ENCODE measurements at regions not wholly inside any gene's neighbourhood (a gene's known extent, or its start where the extent isn't known, plus 50 kb on each side); places are given as distances from the start of the nearest gene placed in this dataset.

DNA sequence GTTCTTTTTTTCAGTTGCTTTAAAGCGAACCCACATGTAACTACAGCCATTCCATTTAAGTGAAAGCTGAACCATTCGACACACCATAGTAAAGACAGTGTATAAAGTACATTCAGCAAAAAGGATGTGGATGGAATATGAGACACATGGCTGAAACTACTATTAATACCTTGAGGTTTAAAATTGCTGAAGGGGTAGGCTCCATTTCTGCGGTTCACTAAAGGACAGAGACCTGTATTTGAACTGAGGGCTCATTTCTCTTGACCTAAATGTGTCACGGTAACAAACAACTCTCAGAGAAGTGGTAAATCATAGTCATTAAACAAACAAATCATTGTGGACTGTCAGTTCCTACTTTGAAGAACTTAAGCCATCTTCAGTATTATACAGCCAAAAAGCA, 1085.6 kb upstream of the TENM3 start:
- H4K20me1 ChIP-seq (ENCODE audit: insufficient read depth, low read length) = no peaks in the 10 kb centered on the region
- WGBS (ENCODE audit: low lambda C conversion rate) = 2% methylated on average over 4 of the region's 4 CpGs
- no peak overlapping the region for H3K9ac ChIP-seq (ENCODE audit: insufficient read depth, low read depth, low read length)
- CTCF ChIA-PET (ENCODE audit: low intra/inter-chr PET ratio, low total read pairs) = no interaction called here
- in situ Hi-C loops (cut with HindIII; ENCODE audit: extremely low pct_ligation_motif_present, low pct_unique_long_range_greater_than_20kb) = no loop called here
- TF ChIP-seq, protein P1, sequence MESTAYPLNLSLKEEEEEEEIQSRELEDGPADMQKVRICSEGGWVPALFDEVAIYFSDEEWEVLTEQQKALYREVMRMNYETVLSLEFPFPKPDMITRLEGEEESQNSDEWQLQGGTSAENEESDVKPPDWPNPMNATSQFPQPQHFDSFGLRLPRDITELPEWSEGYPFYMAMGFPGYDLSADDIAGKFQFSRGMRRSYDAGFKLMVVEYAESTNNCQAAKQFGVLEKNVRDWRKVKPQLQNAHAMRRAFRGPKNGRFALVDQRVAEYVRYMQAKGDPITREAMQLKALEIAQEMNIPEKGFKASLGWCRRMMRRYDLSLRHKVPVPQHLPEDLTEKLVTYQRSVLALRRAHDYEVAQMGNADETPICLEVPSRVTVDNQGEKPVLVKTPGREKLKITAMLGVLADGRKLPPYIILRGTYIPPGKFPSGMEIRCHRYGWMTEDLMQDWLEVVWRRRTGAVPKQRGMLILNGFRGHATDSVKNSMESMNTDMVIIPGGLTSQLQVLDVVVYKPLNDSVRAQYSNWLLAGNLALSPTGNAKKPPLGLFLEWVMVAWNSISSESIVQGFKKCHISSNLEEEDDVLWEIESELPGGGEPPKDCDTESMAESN (CRISPR knock-in tag; conservative IDR thresholded peaks at IDR 0.05) = no peak
- TF ChIP-seq, protein P2, sequence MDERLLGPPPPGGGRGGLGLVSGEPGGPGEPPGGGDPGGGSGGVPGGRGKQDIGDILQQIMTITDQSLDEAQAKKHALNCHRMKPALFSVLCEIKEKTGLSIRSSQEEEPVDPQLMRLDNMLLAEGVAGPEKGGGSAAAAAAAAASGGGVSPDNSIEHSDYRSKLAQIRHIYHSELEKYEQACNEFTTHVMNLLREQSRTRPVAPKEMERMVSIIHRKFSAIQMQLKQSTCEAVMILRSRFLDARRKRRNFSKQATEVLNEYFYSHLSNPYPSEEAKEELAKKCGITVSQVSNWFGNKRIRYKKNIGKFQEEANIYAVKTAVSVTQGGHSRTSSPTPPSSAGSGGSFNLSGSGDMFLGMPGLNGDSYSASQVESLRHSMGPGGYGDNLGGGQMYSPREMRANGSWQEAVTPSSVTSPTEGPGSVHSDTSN (CRISPR knock-in tag; IDR thresholded peaks at IDR 0.05) = no peak
- TF ChIP-seq, protein P3, sequence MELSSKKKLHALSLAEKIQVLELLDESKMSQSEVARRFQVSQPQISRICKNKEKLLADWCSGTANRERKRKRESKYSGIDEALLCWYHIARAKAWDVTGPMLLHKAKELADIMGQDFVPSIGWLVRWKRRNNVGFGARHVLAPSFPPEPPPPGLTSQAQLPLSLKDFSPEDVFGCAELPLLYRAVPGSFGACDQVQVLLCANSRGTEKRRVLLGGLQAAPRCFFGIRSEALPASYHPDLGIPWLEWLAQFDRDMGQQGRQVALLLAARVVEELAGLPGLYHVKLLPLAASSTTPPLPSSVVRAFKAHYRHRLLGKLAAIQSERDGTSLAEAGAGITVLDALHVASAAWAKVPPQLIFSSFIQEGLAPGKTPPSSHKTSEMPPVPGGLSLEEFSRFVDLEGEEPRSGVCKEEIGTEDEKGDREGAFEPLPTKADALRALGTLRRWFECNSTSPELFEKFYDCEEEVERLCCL (CRISPR knock-in tag; IDR thresholded peaks at IDR 0.05; ENCODE audit: borderline replicate concordance) = no peak
- DNase-seq (ENCODE audit: low spot score) (no peak), ATAC-seq (no peak), FAIRE-seq (no peak)
- no peaks in the 10 kb centered on the region for H3K9me3 ChIP-seq (ENCODE audit: low read length)
- H3K4me3 ChIP-seq (replicated peaks in 1 of 3; ENCODE audit: insufficient read depth in 1 of 3, low read depth in 2 of 3, low read length in 3 of 3) = no peak overlapping the region
- POLR2A ChIA-PET = no interaction called here
- no peaks in the 10 kb centered on the region for H3K36me3 ChIP-seq (replicated peaks in 1 of 2; ENCODE audit: control insufficient read depth in 1 of 2, insufficient read depth in 2 of 2, low read length in 2 of 2)
- H3K4me2 ChIP-seq (ENCODE audit: low read depth, low read length) = no peak overlapping the region
- no peak overlapping the region for H2AFZ ChIP-seq (ENCODE audit: low read length)
- no TSS peak for BruUV-seq (replicated peaks)
- H3K27ac ChIP-seq (ENCODE audit: extremely low read length, insufficient read depth, low read length) = no peak overlapping the region
- intact Hi-C loops (cut with micrococcal nuclease; ENCODE audit: unreplicated experiment) = no loop called here
- H3K27me3 ChIP-seq (ENCODE audit: control insufficient read depth in 1 of 2, insufficient read depth in 2 of 2, low read length in 2 of 2) = 0 out of 5 replicates have a peak, but pooled peaks cover 0 to 6% of the 10 kb centered on the region in 2 experiments
- no peaks in the 10 kb centered on the region for H3K79me2 ChIP-seq (ENCODE audit: insufficient read depth, low read length)
- no peaks in the 10 kb centered on the region for H3K4me1 ChIP-seq (ENCODE audit: insufficient read depth, low read length)

DNA sequence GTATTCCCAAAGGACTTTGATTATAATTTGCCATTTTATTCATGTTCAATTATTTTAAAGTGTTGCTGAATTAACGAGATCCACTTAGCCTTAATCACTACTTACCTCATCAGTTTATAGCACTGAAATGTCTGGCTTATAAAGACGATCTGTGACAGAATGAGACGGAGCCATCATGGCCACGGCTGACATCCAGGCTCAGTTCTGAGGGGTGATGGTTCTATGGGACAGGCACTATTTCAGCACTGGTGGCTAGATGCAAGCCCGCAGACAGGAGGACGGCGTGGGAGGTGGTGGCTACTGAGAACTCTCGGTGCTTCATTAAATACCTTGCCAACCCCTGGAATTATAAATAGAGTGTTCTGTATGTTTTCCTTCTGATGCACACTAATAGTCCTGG, 1084.2 kb upstream of the TENM3 start:
- intact Hi-C loops (cut with micrococcal nuclease; ENCODE audit: unreplicated experiment) = no loop called here
- Histone ChIP-seq H3K4me2 (ENCODE audit: low read depth, low read length) (no peak overlapping the region), H2AFZ (ENCODE audit: low read length) (no peak overlapping the region), H3K9me3 (ENCODE audit: low read length) (no peaks in the 10 kb centered on the region), H3K27me3 (ENCODE audit: control insufficient read depth in 1 of 2, insufficient read depth in 2 of 2, low read length in 2 of 2) (0 out of 5 replicates have a peak, but pooled peaks cover 0 to 6% of the 10 kb centered on the region in 2 experiments), H3K79me2 (ENCODE audit: insufficient read depth, low read length) (no peaks in the 10 kb centered on the region), H3K4me3 (replicated peaks in 1 of 3; ENCODE audit: insufficient read depth in 1 of 3, low read depth in 2 of 3, low read length in 3 of 3) (no peak overlapping the region), H3K36me3 (replicated peaks in 1 of 2; ENCODE audit: control insufficient read depth in 1 of 2, insufficient read depth in 2 of 2, low read length in 2 of 2) (no peaks in the 10 kb centered on the region), H3K4me1 (ENCODE audit: insufficient read depth, low read length) (no peaks in the 10 kb centered on the region), H3K9ac (ENCODE audit: insufficient read depth, low read depth, low read length) (no peak overlapping the region), H4K20me1 (ENCODE audit: insufficient read depth, low read length) (no peaks in the 10 kb centered on the region), H3K27ac (ENCODE audit: extremely low read length, insufficient read depth, low read length) (no peak overlapping the region)
- in situ Hi-C loops (cut with HindIII; ENCODE audit: extremely low pct_ligation_motif_present, low pct_unique_long_range_greater_than_20kb) = no loop called here
- BruUV-seq (replicated peaks) = no TSS peak
- WGBS (ENCODE audit: low lambda C conversion rate) = 7% methylated on average over 4 of the region's 8 CpGs
- FAIRE-seq (no peak), ATAC-seq (no peak), DNase-seq (ENCODE audit: low spot score) (no peak)
- POLR2A ChIA-PET = no interaction called here
- CTCF ChIA-PET (ENCODE audit: low intra/inter-chr PET ratio, low total read pairs) = no interaction called here
- TF ChIP-seq SMAD3 (CRISPR knock-in tag; IDR thresholded peaks at IDR 0.05) (no peak), ZNF713 (CRISPR knock-in tag; IDR thresholded peaks at IDR 0.05) (no peak), FOSL2 (CRISPR knock-in tag; IDR thresholded peaks at IDR 0.05) (no peak)
- TF ChIP-seq, protein P4, sequence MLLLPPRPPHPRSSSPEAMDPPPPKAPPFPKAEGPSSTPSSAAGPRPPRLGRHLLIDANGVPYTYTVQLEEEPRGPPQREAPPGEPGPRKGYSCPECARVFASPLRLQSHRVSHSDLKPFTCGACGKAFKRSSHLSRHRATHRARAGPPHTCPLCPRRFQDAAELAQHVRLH (CRISPR knock-in tag; IDR thresholded peaks at IDR 0.05; ENCODE audit: borderline replicate concordance, low read depth) = no peak
- TF ChIP-seq, protein P5, sequence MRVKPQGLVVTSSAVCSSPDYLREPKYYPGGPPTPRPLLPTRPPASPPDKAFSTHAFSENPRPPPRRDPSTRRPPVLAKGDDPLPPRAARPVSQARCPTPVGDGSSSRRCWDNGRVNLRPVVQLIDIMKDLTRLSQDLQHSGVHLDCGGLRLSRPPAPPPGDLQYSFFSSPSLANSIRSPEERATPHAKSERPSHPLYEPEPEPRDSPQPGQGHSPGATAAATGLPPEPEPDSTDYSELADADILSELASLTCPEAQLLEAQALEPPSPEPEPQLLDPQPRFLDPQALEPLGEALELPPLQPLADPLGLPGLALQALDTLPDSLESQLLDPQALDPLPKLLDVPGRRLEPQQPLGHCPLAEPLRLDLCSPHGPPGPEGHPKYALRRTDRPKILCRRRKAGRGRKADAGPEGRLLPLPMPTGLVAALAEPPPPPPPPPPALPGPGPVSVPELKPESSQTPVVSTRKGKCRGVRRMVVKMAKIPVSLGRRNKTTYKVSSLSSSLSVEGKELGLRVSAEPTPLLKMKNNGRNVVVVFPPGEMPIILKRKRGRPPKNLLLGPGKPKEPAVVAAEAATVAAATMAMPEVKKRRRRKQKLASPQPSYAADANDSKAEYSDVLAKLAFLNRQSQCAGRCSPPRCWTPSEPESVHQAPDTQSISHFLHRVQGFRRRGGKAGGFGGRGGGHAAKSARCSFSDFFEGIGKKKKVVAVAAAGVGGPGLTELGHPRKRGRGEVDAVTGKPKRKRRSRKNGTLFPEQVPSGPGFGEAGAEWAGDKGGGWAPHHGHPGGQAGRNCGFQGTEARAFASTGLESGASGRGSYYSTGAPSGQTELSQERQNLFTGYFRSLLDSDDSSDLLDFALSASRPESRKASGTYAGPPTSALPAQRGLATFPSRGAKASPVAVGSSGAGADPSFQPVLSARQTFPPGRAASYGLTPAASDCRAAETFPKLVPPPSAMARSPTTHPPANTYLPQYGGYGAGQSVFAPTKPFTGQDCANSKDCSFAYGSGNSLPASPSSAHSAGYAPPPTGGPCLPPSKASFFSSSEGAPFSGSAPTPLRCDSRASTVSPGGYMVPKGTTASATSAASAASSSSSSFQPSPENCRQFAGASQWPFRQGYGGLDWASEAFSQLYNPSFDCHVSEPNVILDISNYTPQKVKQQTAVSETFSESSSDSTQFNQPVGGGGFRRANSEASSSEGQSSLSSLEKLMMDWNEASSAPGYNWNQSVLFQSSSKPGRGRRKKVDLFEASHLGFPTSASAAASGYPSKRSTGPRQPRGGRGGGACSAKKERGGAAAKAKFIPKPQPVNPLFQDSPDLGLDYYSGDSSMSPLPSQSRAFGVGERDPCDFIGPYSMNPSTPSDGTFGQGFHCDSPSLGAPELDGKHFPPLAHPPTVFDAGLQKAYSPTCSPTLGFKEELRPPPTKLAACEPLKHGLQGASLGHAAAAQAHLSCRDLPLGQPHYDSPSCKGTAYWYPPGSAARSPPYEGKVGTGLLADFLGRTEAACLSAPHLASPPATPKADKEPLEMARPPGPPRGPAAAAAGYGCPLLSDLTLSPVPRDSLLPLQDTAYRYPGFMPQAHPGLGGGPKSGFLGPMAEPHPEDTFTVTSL (CRISPR knock-in tag; IDR thresholded peaks at IDR 0.05; ENCODE audit: borderline replicate concordance) = no peak

Data from HepG2 (cell line).